Neural cell (in vitro differentiated cells): ENCODE measurements at regions not wholly inside any gene's neighbourhood (a gene's known extent, or its start where the extent isn't known, plus 50 kb on each side); places are given as distances from the start of the nearest gene placed in this dataset.

Experiments
- EP300 ChIP-seq: fragments of 450-650 bp; conservative IDR thresholded peaks from 2 replicates; pipeline ENCODE4 v1.6.1; 2014; ENCODE audit warnings: antibody characterized with exemption, mild to moderate bottlenecking, moderate library complexity; ENCODE audit not compliant: poor library complexity, severe bottlenecking
- EZH2 ChIP-seq: fragments of 200-600, 300-800 bp; shearing (Covaris generic), sonication (generic); IDR thresholded peaks from 2 replicates; pipeline ENCODE4 v1.6.1; 2014; ENCODE audit warnings: antibody characterized with exemption, low read length, borderline replicate concordance, mild to moderate bottlenecking; ENCODE audit not compliant: insufficient read depth, poor library complexity, severe bottlenecking
- MXI1 ChIP-seq: fragments of 450-650 bp; conservative IDR thresholded peaks from 2 replicates; pipeline ENCODE4 v1.6.1; 2014; ENCODE audit warnings: antibody characterized with exemption, mild to moderate bottlenecking; ENCODE audit not compliant: poor library complexity, severe bottlenecking
- POLR2AphosphoS5 ChIP-seq: IDR thresholded peaks from 2 replicates; pipeline ENCODE4 v1.6.1; 2012
- RAD21 ChIP-seq: fragments of 450-650 bp; conservative IDR thresholded peaks from 2 replicates; pipeline ENCODE4 v1.6.1; 2014; ENCODE audit warnings: antibody characterized with exemption, mild to moderate bottlenecking, moderate library complexity
- SMC3 ChIP-seq: fragments of 450-650 bp; conservative IDR thresholded peaks from 2 replicates; pipeline ENCODE4 v1.6.1; 2014; ENCODE audit warnings: antibody characterized with exemption, mild to moderate bottlenecking, moderate library complexity; ENCODE audit not compliant: poor library complexity
- TAF1 ChIP-seq: IDR thresholded peaks from 2 replicates; pipeline ENCODE4 v1.6.1; 2012; ENCODE audit warnings: low read depth
- TF ChIP-seq, protein P1 (sequence below): fragments of 450-650 bp; IDR thresholded peaks from 2 replicates; pipeline ENCODE4 v1.5.1; 2014; ENCODE audit warnings: antibody characterized with exemption, mild to moderate bottlenecking, moderate library complexity; ENCODE audit not compliant: poor library complexity, severe bottlenecking
- TF ChIP-seq, protein P2 (sequence below): IDR thresholded peaks from 2 replicates; pipeline ENCODE4 v1.6.1; 2012; ENCODE audit warnings: borderline replicate concordance

DNA sequence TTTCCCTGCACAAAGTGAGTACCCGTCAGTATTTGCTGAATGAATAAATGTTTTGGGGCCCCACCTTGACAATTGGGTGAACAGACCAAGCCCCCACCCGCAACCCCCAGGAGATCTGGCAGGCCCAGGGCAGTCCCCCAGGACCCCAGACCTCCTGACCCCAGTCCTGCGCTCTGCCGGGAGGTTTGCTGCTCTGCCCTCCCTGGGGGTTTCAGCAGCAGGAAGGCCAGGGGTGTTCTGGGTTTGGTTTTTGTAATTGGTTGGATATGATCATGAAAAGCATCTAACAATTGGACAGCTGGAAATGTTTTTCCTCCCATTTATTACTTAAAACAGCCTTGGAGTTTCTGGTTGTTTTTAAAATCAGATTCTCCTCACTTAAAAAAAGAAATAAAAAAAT is 193.8 kb downstream of the URI1 start:
- TF ChIP-seq, protein P1, sequence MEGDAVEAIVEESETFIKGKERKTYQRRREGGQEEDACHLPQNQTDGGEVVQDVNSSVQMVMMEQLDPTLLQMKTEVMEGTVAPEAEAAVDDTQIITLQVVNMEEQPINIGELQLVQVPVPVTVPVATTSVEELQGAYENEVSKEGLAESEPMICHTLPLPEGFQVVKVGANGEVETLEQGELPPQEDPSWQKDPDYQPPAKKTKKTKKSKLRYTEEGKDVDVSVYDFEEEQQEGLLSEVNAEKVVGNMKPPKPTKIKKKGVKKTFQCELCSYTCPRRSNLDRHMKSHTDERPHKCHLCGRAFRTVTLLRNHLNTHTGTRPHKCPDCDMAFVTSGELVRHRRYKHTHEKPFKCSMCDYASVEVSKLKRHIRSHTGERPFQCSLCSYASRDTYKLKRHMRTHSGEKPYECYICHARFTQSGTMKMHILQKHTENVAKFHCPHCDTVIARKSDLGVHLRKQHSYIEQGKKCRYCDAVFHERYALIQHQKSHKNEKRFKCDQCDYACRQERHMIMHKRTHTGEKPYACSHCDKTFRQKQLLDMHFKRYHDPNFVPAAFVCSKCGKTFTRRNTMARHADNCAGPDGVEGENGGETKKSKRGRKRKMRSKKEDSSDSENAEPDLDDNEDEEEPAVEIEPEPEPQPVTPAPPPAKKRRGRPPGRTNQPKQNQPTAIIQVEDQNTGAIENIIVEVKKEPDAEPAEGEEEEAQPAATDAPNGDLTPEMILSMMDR, result no peak
- TF ChIP-seq SMC3 (no peak), POLR2AphosphoS5 (no peak), TAF1 (no peak), RAD21 (no peak), EZH2 (no peak), EP300 (no peak), MXI1 (no peak)
- TF ChIP-seq, protein P2, sequence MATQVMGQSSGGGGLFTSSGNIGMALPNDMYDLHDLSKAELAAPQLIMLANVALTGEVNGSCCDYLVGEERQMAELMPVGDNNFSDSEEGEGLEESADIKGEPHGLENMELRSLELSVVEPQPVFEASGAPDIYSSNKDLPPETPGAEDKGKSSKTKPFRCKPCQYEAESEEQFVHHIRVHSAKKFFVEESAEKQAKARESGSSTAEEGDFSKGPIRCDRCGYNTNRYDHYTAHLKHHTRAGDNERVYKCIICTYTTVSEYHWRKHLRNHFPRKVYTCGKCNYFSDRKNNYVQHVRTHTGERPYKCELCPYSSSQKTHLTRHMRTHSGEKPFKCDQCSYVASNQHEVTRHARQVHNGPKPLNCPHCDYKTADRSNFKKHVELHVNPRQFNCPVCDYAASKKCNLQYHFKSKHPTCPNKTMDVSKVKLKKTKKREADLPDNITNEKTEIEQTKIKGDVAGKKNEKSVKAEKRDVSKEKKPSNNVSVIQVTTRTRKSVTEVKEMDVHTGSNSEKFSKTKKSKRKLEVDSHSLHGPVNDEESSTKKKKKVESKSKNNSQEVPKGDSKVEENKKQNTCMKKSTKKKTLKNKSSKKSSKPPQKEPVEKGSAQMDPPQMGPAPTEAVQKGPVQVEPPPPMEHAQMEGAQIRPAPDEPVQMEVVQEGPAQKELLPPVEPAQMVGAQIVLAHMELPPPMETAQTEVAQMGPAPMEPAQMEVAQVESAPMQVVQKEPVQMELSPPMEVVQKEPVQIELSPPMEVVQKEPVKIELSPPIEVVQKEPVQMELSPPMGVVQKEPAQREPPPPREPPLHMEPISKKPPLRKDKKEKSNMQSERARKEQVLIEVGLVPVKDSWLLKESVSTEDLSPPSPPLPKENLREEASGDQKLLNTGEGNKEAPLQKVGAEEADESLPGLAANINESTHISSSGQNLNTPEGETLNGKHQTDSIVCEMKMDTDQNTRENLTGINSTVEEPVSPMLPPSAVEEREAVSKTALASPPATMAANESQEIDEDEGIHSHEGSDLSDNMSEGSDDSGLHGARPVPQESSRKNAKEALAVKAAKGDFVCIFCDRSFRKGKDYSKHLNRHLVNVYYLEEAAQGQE, result no peak
